ENCODE measurements at regions not wholly inside any gene's neighbourhood (a gene's known extent, or its start where the extent isn't known, plus 50 kb on each side); places are given as distances from the start of the nearest gene placed in this dataset.

DNA sequence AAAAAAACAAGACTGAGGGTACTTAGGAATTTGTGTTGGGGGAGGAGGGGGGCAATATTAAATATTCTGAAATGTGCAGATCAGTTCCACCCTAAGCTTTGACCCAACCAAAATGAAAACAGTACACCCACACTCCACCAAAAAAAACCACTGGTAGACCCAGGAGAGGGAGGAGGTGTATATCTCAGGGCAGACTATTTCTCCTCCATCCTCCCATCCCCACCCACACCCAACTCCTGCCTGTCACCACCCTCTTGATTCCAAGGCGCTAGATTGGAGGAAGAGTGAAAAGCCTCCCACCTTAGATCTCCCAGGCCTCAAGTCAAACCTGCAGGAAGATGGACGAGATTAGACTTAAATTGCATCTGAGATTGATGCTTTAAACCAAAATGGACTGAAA is 76.6 kb upstream of the SRD5A3 start:
- no peak overlapping the region for H3K27ac ChIP-seq (ENCODE audit: low read length)
- TF ChIP-seq RAD21 (conservative IDR thresholded peaks at IDR 0.05) (no peak), MXI1 (conservative IDR thresholded peaks at IDR 0.05; ENCODE audit: poor library complexity, severe bottlenecking) (no peak), POLR2AphosphoS5 (IDR thresholded peaks at IDR 0.05) (no peak), TAF1 (IDR thresholded peaks at IDR 0.05; ENCODE audit: low read depth) (no peak), EP300 (conservative IDR thresholded peaks at IDR 0.05; ENCODE audit: poor library complexity, severe bottlenecking) (no peak), EZH2 (IDR thresholded peaks at IDR 0.05; ENCODE audit: borderline replicate concordance, insufficient read depth, low read length, poor library complexity, severe bottlenecking) (no peak), SMC3 (conservative IDR thresholded peaks at IDR 0.05; ENCODE audit: poor library complexity) (no peak)
- TF ChIP-seq, protein P1, sequence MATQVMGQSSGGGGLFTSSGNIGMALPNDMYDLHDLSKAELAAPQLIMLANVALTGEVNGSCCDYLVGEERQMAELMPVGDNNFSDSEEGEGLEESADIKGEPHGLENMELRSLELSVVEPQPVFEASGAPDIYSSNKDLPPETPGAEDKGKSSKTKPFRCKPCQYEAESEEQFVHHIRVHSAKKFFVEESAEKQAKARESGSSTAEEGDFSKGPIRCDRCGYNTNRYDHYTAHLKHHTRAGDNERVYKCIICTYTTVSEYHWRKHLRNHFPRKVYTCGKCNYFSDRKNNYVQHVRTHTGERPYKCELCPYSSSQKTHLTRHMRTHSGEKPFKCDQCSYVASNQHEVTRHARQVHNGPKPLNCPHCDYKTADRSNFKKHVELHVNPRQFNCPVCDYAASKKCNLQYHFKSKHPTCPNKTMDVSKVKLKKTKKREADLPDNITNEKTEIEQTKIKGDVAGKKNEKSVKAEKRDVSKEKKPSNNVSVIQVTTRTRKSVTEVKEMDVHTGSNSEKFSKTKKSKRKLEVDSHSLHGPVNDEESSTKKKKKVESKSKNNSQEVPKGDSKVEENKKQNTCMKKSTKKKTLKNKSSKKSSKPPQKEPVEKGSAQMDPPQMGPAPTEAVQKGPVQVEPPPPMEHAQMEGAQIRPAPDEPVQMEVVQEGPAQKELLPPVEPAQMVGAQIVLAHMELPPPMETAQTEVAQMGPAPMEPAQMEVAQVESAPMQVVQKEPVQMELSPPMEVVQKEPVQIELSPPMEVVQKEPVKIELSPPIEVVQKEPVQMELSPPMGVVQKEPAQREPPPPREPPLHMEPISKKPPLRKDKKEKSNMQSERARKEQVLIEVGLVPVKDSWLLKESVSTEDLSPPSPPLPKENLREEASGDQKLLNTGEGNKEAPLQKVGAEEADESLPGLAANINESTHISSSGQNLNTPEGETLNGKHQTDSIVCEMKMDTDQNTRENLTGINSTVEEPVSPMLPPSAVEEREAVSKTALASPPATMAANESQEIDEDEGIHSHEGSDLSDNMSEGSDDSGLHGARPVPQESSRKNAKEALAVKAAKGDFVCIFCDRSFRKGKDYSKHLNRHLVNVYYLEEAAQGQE (IDR thresholded peaks at IDR 0.05; ENCODE audit: borderline replicate concordance), result no peak
- TF ChIP-seq, protein P2, sequence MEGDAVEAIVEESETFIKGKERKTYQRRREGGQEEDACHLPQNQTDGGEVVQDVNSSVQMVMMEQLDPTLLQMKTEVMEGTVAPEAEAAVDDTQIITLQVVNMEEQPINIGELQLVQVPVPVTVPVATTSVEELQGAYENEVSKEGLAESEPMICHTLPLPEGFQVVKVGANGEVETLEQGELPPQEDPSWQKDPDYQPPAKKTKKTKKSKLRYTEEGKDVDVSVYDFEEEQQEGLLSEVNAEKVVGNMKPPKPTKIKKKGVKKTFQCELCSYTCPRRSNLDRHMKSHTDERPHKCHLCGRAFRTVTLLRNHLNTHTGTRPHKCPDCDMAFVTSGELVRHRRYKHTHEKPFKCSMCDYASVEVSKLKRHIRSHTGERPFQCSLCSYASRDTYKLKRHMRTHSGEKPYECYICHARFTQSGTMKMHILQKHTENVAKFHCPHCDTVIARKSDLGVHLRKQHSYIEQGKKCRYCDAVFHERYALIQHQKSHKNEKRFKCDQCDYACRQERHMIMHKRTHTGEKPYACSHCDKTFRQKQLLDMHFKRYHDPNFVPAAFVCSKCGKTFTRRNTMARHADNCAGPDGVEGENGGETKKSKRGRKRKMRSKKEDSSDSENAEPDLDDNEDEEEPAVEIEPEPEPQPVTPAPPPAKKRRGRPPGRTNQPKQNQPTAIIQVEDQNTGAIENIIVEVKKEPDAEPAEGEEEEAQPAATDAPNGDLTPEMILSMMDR (IDR thresholded peaks at IDR 0.05; ENCODE audit: poor library complexity, severe bottlenecking), result no peak
- H3K36me3 ChIP-seq (ENCODE audit: insufficient read depth, low read length), result no peaks in the 10 kb centered on the region
- no peaks in the 10 kb centered on the region for H3F3A ChIP-seq (ENCODE audit: insufficient read depth, low read length, poor library complexity, severe bottlenecking)
- H3K9me2 ChIP-seq (ENCODE audit: insufficient read depth, low read length), result no peaks in the 10 kb centered on the region
- no peak overlapping the region for H2AFZ ChIP-seq (ENCODE audit: low read depth, low read length)
- no peaks in the 10 kb centered on the region for H3K79me2 ChIP-seq (replicated peaks; ENCODE audit: insufficient read depth, low read length)
- no peak overlapping the region for H3K9ac ChIP-seq (ENCODE audit: low read length)
- no peak overlapping the region for H3K4me3 ChIP-seq (ENCODE audit: low read length)
- H4K20me1 ChIP-seq (ENCODE audit: insufficient read depth), result no peaks in the 10 kb centered on the region
- H3K4me2 ChIP-seq (ENCODE audit: low read length), result no peak overlapping the region
- H3K9me3 ChIP-seq (ENCODE audit: low read length), result no peaks in the 10 kb centered on the region
- no peaks in the 10 kb centered on the region for H3K27me3 ChIP-seq (ENCODE audit: insufficient read depth, low read depth, low read length)

DNA sequence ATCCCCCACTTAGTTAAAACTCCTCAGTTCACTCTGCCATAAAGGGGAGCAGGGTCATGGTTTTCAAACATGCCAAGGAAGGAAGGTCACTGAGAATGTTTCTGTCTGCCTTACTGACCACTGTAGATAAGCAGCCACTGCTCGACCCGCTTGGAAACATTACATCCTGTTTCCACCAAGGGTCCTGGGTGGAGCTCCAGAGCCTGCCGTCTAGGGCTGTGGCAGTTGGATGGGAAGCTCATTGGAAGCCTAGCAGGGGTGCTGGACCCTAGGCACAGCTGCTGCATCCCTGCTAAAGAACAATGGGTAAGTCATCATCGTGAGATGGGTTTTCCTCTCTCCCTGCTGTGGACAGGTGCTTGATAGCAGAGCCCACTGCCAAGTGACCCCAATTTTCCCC is 76.0 kb upstream of the SRD5A3 start:
- H3K27me3 ChIP-seq (ENCODE audit: insufficient read depth, low read depth, low read length), result no peaks in the 10 kb centered on the region
- no peaks in the 10 kb centered on the region for H3K36me3 ChIP-seq (ENCODE audit: insufficient read depth, low read length)
- H3K9ac ChIP-seq (ENCODE audit: low read length), result no peak overlapping the region
- TF ChIP-seq MXI1 (conservative IDR thresholded peaks at IDR 0.05; ENCODE audit: poor library complexity, severe bottlenecking) (no peak), SMC3 (conservative IDR thresholded peaks at IDR 0.05; ENCODE audit: poor library complexity) (no peak), POLR2AphosphoS5 (IDR thresholded peaks at IDR 0.05) (no peak), EZH2 (IDR thresholded peaks at IDR 0.05; ENCODE audit: borderline replicate concordance, insufficient read depth, low read length, poor library complexity, severe bottlenecking) (no peak), RAD21 (conservative IDR thresholded peaks at IDR 0.05) (no peak), EP300 (conservative IDR thresholded peaks at IDR 0.05; ENCODE audit: poor library complexity, severe bottlenecking) (no peak), TAF1 (IDR thresholded peaks at IDR 0.05; ENCODE audit: low read depth) (no peak)
- TF ChIP-seq, protein P2 (IDR thresholded peaks at IDR 0.05; ENCODE audit: poor library complexity, severe bottlenecking), result no peak
- TF ChIP-seq, protein P1 (IDR thresholded peaks at IDR 0.05; ENCODE audit: borderline replicate concordance), result no peak
- H4K20me1 ChIP-seq (ENCODE audit: insufficient read depth), result no peaks in the 10 kb centered on the region
- no peak overlapping the region for H3K27ac ChIP-seq (ENCODE audit: low read length)
- no peak overlapping the region for H3K4me2 ChIP-seq (ENCODE audit: low read length)
- no peaks in the 10 kb centered on the region for H3K79me2 ChIP-seq (replicated peaks; ENCODE audit: insufficient read depth, low read length)
- H3F3A ChIP-seq (ENCODE audit: insufficient read depth, low read length, poor library complexity, severe bottlenecking), result no peaks in the 10 kb centered on the region
- H3K9me3 ChIP-seq (ENCODE audit: low read length), result no peaks in the 10 kb centered on the region
- no peak overlapping the region for H3K4me3 ChIP-seq (ENCODE audit: low read length)
- no peaks in the 10 kb centered on the region for H3K9me2 ChIP-seq (ENCODE audit: insufficient read depth, low read length)
- H2AFZ ChIP-seq (ENCODE audit: low read depth, low read length), result no peak overlapping the region

Data from neural cell (in vitro differentiated cells).